Heart right ventricle (tissue), 16 donors: ENCODE measurements at regions not wholly inside any gene's neighbourhood (a gene's known extent, or its start where the extent isn't known, plus 50 kb on each side); places are given as distances from the start of the nearest gene placed in this dataset.

Source experiments
- ATAC-seq, 8 donors: fragments of 200-7000 bp; cut with Tn5 transposase; one replicate each; pipeline ENCODE4 v1.9.1; 2020; ENCODE audit warnings: mild to moderate bottlenecking in 8 of 8, moderate library complexity in 8 of 8, moderate number of reproducible peaks in 1 of 8
- DNase-seq, 2 donors: peaks; one replicate each; pipeline ENCODE4 v3.0.0-alpha.2; 2020
- H3K27ac ChIP-seq, 10 donors: fragments of 200-600 bp; sonication (generic) in 2 of 10; one replicate each; pipeline versions ENCODE4 v1.5.0 to v1.8.0; 2020 to 2022; ENCODE audit warnings: mild to moderate bottlenecking in 3 of 10
- H3K27me3 ChIP-seq, 7 donors: fragments of 200-600 bp; one replicate each; pipeline ENCODE4 v1.8.0; 2021 to 2022; ENCODE audit warnings: mild to moderate bottlenecking in 2 of 7
- H3K36me3 ChIP-seq, 9 donors: fragments of 200-600 bp; sonication (generic) in 1 of 9; one replicate each; pipeline versions ENCODE4 v1.5.0 to v1.8.0; 2020 to 2022; ENCODE audit warnings: mild to moderate bottlenecking in 2 of 9
- H3K4me1 ChIP-seq, 9 donors: fragments of 200-600 bp; sonication (generic) in 1 of 9; one replicate each; pipeline versions ENCODE4 v1.5.0 to v1.8.0; 2020 to 2022; ENCODE audit warnings: mild to moderate bottlenecking in 4 of 9
- H3K4me3 ChIP-seq, 10 donors: fragments of 200-600 bp; sonication (generic) in 2 of 10; one replicate each; pipeline versions ENCODE4 v1.5.0 to v1.8.0; 2020 to 2022; ENCODE audit warnings: mild to moderate bottlenecking in 7 of 10, moderate library complexity in 2 of 10
- H3K9me3 ChIP-seq, 11 donors: fragments of 200-600 bp in 10 of 11; sonication (generic) in 2 of 11; one replicate each; pipeline versions ENCODE4 v1.5.0 to v1.8.0; 2013 to 2022; ENCODE audit warnings: mild to moderate bottlenecking in 2 of 11, control low read depth in 1 of 11, moderate library complexity in 1 of 11
- WGBS, 2 donors: extraction: QIAGEN DNeasy Blood & Tissue Kit; methylation state at CpG; one replicate each; pipeline ENCODE4 v1.1.7; 2013; ENCODE audit warnings: inconsistent platforms in 1 of 2; 5-methylcytosine and 5-hydroxymethylcytosine counted together
- intact Hi-C, 10 donors: fragments of 100-400 bp; cut with DNase I; formaldehyde crosslinking; loops; one replicate each; pipeline versions ENCODE4 v1.11.1 to v1.14.2; 2022
- TF ChIP-seq, protein P1 (sequence below), 9 donors: fragments of 200-600 bp; sonication (generic) in 2 of 9; IDR thresholded peaks; one replicate each; pipeline versions ENCODE4 v1.5.0 to v1.8.0; 2021 to 2022; ENCODE audit warnings: antibody characterized with exemption in 9 of 9, mild to moderate bottlenecking in 5 of 9, moderate library complexity in 1 of 9
- donor health status: Arrhythmogenic right ventricular cardiomyopathy.
- donor health status: ischemic (EF 13 %, LVEDD 7.1; RV severe dilation, severe dysfunction).
- donor health status: healthy with polysubstance abuse.
- donor health status: DM: no; HTN: yes; CAD: no.
- donor health status: DM: no; HTN: no; CAD: no.
- donor health status: ischemic (EF 25% LVEDD 6.9; RV normal size, moderate dysfunction).
- donor health status: ischemic (EF 25% LVEDD 5.7; RV mildly dilated, moderate dysfunction).
- donor health status: healthy.
- donor health status: DM: yes; HTN: yes; CAD: no.
- donor health status: Ischemic cardiomyopathy.
- donor health status: ischemic (EF 35%, LVEDD 5.7; RV mildly dilated, moderate dysfunction).
- donor health status: nonischemic (EF 11% LVEDD 7.7; RV severe dilation, severe dysfunction).
- donor health status: DM: yes; HTN: yes; CAD: no.
- donor health status: PGD.
- donor health status: ischemic (EF 29% LVEDD 5.4; RV normal size, mild dysfunction).
- donor health status: nonischemic (EF 23%, LVEDD 6.1; RV moderate dilation, normal function).

DNA sequence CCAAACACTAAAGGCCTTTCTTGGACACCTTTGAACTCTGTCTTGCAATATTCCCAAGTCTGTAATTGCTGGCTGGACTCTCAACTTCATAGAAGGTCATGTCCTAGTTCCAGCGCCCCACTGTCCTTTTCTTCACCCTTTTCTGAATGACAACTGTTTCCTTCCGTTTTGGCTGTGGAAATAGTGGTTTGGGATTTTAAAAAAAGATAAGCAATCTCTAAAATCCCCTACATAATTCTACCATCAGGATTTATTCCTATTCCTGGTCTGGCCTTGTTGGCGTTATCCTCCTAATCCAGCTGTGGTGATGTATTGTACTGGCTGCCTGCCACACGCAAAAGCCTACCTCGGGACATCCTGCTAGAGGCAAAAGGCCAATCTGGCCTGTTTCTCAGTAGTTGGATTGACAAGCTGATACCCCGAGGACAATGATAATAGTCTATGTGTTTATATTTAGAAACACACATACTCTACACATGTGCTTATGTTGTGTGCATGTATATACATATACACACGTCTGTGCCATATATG is 440.3 kb upstream of the DPH6 start:
- Histone ChIP-seq H3K27ac (peak overlapping the region in 3 of 10 donors; percentile 1 to 42 (median 21)), H3K27me3 (no peaks in the 10 kb centered on the region), H3K9me3 (no peaks in the 10 kb centered on the region), H3K4me3 (no peak overlapping the region), H3K36me3 (no peaks in the 10 kb centered on the region), H3K4me1 (peaks cover 0 to 36% (median 23%) of the 10 kb centered on the region in 9 donors)
- intact Hi-C loops: loop anchor here in 1 of 10 donors (5.0 kb wide), 1 partner anchor 319 kb away; no protein-coding TSS in a partner anchor
- ATAC-seq (peak; percentile 82 to 98 (median 92)), DNase-seq (peak; percentile 57 to 83)
- WGBS, 2 donors: 22 to 28% methylated on average over 7 of the region's 7 CpGs
- TF ChIP-seq, protein P1, sequence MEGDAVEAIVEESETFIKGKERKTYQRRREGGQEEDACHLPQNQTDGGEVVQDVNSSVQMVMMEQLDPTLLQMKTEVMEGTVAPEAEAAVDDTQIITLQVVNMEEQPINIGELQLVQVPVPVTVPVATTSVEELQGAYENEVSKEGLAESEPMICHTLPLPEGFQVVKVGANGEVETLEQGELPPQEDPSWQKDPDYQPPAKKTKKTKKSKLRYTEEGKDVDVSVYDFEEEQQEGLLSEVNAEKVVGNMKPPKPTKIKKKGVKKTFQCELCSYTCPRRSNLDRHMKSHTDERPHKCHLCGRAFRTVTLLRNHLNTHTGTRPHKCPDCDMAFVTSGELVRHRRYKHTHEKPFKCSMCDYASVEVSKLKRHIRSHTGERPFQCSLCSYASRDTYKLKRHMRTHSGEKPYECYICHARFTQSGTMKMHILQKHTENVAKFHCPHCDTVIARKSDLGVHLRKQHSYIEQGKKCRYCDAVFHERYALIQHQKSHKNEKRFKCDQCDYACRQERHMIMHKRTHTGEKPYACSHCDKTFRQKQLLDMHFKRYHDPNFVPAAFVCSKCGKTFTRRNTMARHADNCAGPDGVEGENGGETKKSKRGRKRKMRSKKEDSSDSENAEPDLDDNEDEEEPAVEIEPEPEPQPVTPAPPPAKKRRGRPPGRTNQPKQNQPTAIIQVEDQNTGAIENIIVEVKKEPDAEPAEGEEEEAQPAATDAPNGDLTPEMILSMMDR (IDR thresholded peaks at IDR 0.05): no peak

DNA sequence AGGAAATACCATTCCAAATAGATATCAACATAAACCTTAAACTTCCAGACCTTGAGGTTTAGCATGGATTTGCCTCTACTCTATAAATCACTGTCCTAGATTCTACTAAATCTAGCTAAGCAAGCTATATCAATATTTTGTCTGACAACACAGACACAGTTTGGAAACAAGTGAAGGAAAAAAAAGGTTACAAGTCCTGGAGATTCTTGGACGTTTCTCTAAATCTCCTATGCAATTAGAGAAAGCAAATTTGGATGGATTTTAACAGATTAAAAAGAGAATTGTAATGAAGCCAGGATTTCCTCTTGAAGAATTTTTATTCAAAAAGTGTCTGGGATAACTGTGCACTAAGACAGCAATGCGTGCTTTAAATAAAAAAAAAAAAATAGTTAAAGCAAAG is 441.1 kb upstream of the DPH6 start:
- H3K27ac ChIP-seq: peak overlapping the region in 3 of 10 donors; percentile 5 to 42 (median 21)
- intact Hi-C loops: loop anchor here in 1 of 10 donors (5.0 kb wide), 1 partner anchor 320 kb away; no protein-coding TSS in a partner anchor

DNA sequence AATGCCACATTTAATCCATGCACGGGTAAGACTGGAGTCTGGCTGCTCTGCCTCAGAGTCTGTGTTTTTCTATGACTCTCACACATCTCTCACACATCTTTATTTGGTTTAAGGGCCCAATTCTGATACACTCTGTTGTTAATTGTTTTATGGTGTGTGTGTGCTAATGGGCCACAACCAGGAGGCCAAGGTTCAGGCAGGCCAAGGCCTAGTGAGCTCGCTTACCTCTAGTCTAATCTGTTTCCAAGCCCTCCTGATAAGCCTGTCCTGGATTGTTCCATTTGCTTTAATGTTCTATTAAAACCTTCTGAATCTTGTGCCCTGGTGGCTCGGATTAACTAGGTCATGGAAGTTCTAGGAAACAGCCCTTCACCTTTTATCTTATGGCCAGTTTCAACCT is 445.4 kb upstream of the DPH6 start:
- TF ChIP-seq, protein P1 (IDR thresholded peaks at IDR 0.05): no peak
- intact Hi-C loops: no loop called here
- H3K27ac ChIP-seq: no peak overlapping the region
- 62 to 76% methylated on average over 3 of the region's 3 CpGs for WGBS, 2 donors
- H3K36me3 ChIP-seq: no peaks in the 10 kb centered on the region
- DNase-seq (no peak), ATAC-seq (no peak)
- H3K9me3 ChIP-seq: no peaks in the 10 kb centered on the region
- H3K4me1 ChIP-seq: peaks cover 0 to 19% (median 8%) of the 10 kb centered on the region in 9 donors
- H3K27me3 ChIP-seq: no peaks in the 10 kb centered on the region
- H3K4me3 ChIP-seq: no peak overlapping the region

More for the DNA sequence above, 441.1 kb upstream of the DPH6 start:
- no peaks in the 10 kb centered on the region for H3K36me3 ChIP-seq
- TF ChIP-seq, protein P1 (IDR thresholded peaks at IDR 0.05): no peak
- peaks cover 0 to 36% (median 23%) of the 10 kb centered on the region in 9 donors for H3K4me1 ChIP-seq
- H3K27me3 ChIP-seq: no peaks in the 10 kb centered on the region
- WGBS, 2 donors: 41 to 62% methylated on average over 2 of the region's 2 CpGs
- ATAC-seq (no peak), DNase-seq (no peak)
- H3K4me3 ChIP-seq: no peak overlapping the region
- H3K9me3 ChIP-seq: no peaks in the 10 kb centered on the region

DNA sequence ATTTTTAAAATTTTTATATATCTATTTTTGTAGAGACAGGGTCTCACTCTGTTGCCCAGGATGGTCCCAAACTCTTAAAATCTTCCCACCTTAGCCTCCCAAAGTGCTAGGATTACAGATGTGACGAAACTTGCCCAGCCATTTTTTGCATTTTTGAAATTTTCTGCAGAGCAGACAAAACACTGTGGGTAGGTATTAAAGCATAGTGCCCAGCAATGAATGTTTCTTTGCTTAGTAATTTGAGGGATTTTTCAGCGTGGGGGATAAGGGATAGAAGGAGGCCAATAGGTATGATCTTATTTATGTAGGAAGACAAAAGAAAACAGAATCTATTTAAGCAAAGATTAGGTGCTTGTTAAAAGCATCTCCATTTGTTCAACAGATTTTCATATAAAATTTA is 446.8 kb upstream of the DPH6 start:
- 92 to 97% methylated on average over 2 of the region's 2 CpGs for whole genome bisulfite sequencing, 2 donors

More for the DNA sequence above, 446.8 kb upstream of the DPH6 start:
- no peak overlapping the region for H3K27ac ChIP-seq
- TF ChIP-seq, protein P1 (IDR thresholded peaks at IDR 0.05): no peak
- H3K9me3 ChIP-seq: no peaks in the 10 kb centered on the region
- intact Hi-C loops: no loop called here
- no peaks in the 10 kb centered on the region for H3K27me3 ChIP-seq
- no peaks in the 10 kb centered on the region for H3K36me3 ChIP-seq
- DNase-seq (no peak), ATAC-seq (no peak)
- H3K4me1 ChIP-seq: peaks cover 0 to 5% (median 0%) of the 10 kb centered on the region in 9 donors
- H3K4me3 ChIP-seq: no peak overlapping the region
